ENCODE measurements at regions not wholly inside any gene's neighbourhood (a gene's known extent, or its start where the extent isn't known, plus 50 kb on each side); places are given as distances from the start of the nearest gene placed in this dataset.
"Not testable (repeated sequence)": the region's sequence is repeated elsewhere in the genome, so short reads cannot be mapped to it uniquely, and the experiment has no call there.

- Histone ChIP-seq H3K79me2 (no peaks in the 10 kb centered on the region), H3K27me3 (ENCODE audit: control insufficient read depth, insufficient read depth, low read length) (no peaks in the 10 kb centered on the region), H3K9me3 (ENCODE audit: control insufficient read depth, low read length) (no peaks in the 10 kb centered on the region), H3K27ac (no peak overlapping the region), H3K4me1 (no peaks in the 10 kb centered on the region), H3K36me3 (ENCODE audit: control insufficient read depth, insufficient read depth, low read length) (no peaks in the 10 kb centered on the region), H3K9ac (no peak overlapping the region), H3K4me2 (ENCODE audit: low read length) (no peak overlapping the region), H3K4me3 (ENCODE audit: low read depth, low read length) (no peak overlapping the region), H2AFZ (no peak overlapping the region)
- TF ChIP-seq CTCF (IDR thresholded peaks at IDR 0.05), result no peak
These were observed 282.4 kb downstream of the AHR start for GRCh38 chr7:17580856-17581255.

- TF ChIP-seq CTCF (IDR thresholded peaks at IDR 0.05), result no peak
- H3K27ac ChIP-seq, result no peak overlapping the region
- no peaks in the 10 kb centered on the region for H3K4me1 ChIP-seq
- no peaks in the 10 kb centered on the region for H3K79me2 ChIP-seq
- no peak overlapping the region for H3K9ac ChIP-seq
- H3K9me3 ChIP-seq (ENCODE audit: control insufficient read depth, low read length), result no peaks in the 10 kb centered on the region
- H2AFZ ChIP-seq, result no peak overlapping the region
- H3K36me3 ChIP-seq (ENCODE audit: control insufficient read depth, insufficient read depth, low read length), result no peaks in the 10 kb centered on the region
- H3K4me2 ChIP-seq (ENCODE audit: low read length), result no peak overlapping the region
- no peak overlapping the region for H3K4me3 ChIP-seq (ENCODE audit: low read depth, low read length)
- H3K27me3 ChIP-seq (ENCODE audit: control insufficient read depth, insufficient read depth, low read length), result no peaks in the 10 kb centered on the region
These were observed 282.8 kb downstream of the AHR start for GRCh38 chr7:17581301-17581700.

- H3K79me2 ChIP-seq; H3K4me1 ChIP-seq; H3K36me3 ChIP-seq (ENCODE audit: control insufficient read depth, insufficient read depth, low read length); H3K27ac ChIP-seq; H3K27me3 ChIP-seq (ENCODE audit: control insufficient read depth, insufficient read depth, low read length); H2AFZ ChIP-seq; H3K4me3 ChIP-seq (ENCODE audit: low read depth, low read length); H3K4me2 ChIP-seq (ENCODE audit: low read length); H3K9me3 ChIP-seq (ENCODE audit: control insufficient read depth, low read length); H3K9ac ChIP-seq: not testable (repeated sequence)
These were observed 284.2 kb downstream of the AHR start for GRCh38 chr7:17582696-17583095.

GRCh38 chr7:17583786-17584185 is 285.3 kb downstream of the AHR start:
- H3K4me2 ChIP-seq (ENCODE audit: low read length), result no peak overlapping the region
- H3K36me3 ChIP-seq (ENCODE audit: control insufficient read depth, insufficient read depth, low read length), result no peaks in the 10 kb centered on the region
- no peak overlapping the region for H3K27ac ChIP-seq
- H3K4me3 ChIP-seq (ENCODE audit: low read depth, low read length), result no peak overlapping the region
- H3K27me3 ChIP-seq (ENCODE audit: control insufficient read depth, insufficient read depth, low read length), result no peaks in the 10 kb centered on the region
- TF ChIP-seq CTCF (IDR thresholded peaks at IDR 0.05), result no peak
- H3K79me2 ChIP-seq, result no peaks in the 10 kb centered on the region
- no peaks in the 10 kb centered on the region for H3K4me1 ChIP-seq
- no peak overlapping the region for H3K9ac ChIP-seq
- H2AFZ ChIP-seq, result no peak overlapping the region
- H3K9me3 ChIP-seq (ENCODE audit: control insufficient read depth, low read length), result no peaks in the 10 kb centered on the region

GRCh38 chr7:17584822-17585221 is 286.4 kb downstream of the AHR start:
- H3K9me3 ChIP-seq (ENCODE audit: control insufficient read depth, low read length), result no peaks in the 10 kb centered on the region
- no peak for TF ChIP-seq CTCF (IDR thresholded peaks at IDR 0.05)
- no peaks in the 10 kb centered on the region for H3K79me2 ChIP-seq
- H3K27me3 ChIP-seq (ENCODE audit: control insufficient read depth, insufficient read depth, low read length), result no peaks in the 10 kb centered on the region
- H3K27ac ChIP-seq, result no peak overlapping the region
- H3K36me3 ChIP-seq (ENCODE audit: control insufficient read depth, insufficient read depth, low read length), result no peaks in the 10 kb centered on the region
- no peak overlapping the region for H3K4me3 ChIP-seq (ENCODE audit: low read depth, low read length)
- H3K9ac ChIP-seq, result no peak overlapping the region
- H2AFZ ChIP-seq, result no peak overlapping the region
- H3K4me1 ChIP-seq, result no peaks in the 10 kb centered on the region
- no peak overlapping the region for H3K4me2 ChIP-seq (ENCODE audit: low read length)
